GM19467 (cell line): ENCODE measurements at regions not wholly inside any gene's neighbourhood (a gene's known extent, or its start where the extent isn't known, plus 50 kb on each side); places are given as distances from the start of the nearest gene placed in this dataset.

ENCODE experiments used
- ATAC-seq: cut with Tn5 transposase; IDR thresholded peaks from one replicate; pipeline ENCODE4 v1.9.1; 2021; ENCODE audit warnings: mild to moderate bottlenecking, moderate library complexity; ENCODE audit not compliant: unreplicated experiment

- no peak for ATAC-seq
Observed at GRCh38 chr5:124692950-124693349, 53.5 kb downstream of the ZNF608 start.

DNA sequence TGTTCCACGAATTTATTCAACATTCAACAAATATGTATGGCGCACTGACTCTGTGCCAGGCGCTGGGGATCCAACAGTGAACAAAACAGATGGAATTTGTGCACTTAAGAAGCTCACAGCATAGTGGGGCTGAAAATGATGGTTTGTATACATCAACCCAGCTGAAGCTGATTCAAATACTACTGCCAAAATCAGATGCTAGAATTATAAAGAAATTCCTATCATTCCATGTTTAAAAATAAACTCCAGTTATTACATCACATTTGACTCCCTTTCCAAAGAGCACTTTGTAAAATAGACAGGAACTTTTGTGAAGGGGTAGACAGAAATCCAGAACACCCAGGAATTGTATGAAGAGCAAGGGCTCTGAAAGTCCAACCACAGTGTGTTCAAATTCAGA, 54.1 kb downstream of the ZNF608 start:
- ATAC-seq, result no peak

- ATAC-seq, result no peak
Observed at GRCh38 chr5:124689653-124690052, 56.8 kb downstream of the ZNF608 start.

- no peak for ATAC-seq
Observed at GRCh38 chr5:124686239-124687004, 60.0 kb downstream of the ZNF608 start.

GRCh38 chr5:124685404-124685930, 61.0 kb downstream of the ZNF608 start:
- ATAC-seq, result no peak

GRCh38 chr5:124683917-124684555, 62.4 kb downstream of the ZNF608 start:
- no peak for ATAC-seq

GRCh38 chr5:124679578-124680199, 66.8 kb downstream of the ZNF608 start:
- ATAC-seq, result no peak

- ATAC-seq, result no peak
Observed at GRCh38 chr5:124678922-124679519, 67.4 kb downstream of the ZNF608 start.

DNA sequence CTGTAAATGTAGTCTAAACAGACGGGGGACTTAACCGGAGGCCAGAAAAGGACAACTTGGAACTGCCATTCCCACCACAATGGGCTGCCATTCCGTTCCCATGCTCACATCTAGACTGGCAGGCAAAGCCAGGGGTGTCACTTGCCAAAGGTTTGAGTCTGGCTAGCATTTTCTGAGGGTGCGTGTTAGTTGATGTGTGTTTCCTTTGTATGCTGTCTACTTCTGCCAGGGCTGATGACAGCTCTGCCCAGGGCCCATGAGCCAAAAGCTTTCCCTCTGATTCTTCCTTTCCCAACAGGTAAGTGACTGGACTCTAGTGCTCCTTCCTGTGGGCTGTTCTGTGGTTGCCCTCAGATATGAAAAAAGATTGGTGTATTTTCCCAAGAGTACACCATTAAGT, 68.0 kb downstream of the ZNF608 start:
- ATAC-seq, result no peak

DNA sequence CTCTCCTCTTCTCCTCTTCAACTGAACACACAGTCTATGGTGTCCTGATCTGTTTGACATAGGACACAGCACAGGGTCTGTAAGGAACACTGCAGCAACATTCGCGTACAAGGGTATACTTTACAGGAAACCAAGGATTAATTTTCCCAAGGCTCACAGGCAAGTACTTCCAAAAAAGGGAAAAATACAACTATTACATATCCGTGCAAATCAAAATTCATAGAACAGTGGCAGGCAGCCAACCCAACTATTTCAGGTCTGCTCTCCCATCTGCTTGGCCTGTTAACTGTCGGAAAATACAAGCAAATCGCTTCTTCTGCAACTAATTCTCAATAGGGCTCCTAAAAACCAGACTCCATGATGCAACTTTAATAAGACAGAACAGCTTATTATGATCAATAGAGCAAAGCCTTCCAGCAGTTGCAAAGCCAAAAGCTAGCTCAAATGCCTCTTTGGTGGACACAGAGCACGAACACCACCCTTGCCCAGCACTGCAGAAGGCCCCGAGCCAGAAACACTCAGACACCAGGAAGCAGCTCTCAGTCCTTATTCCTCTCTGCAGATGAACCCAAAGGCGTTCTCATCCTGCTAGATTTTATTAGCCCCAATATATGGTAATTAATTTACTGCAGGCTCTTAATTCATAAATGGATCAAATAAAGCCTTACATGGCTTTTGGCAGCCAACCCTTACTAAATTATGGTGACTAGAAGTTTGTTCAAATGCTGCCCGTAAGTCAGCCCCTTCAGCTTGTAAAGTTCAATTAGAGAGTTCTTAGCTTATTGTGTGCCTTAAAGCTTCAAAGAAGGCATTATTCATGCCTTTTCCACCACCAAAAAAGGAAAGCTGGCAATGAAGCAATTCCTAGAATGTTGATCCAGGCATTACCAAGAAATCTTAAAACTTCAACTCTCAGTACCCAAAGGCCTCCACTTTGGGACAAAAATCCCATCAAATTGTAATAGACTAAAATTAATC, 68.8 kb downstream of the ZNF608 start:
- ATAC-seq, result no peak

GRCh38 chr5:124675931-124676846, 70.2 kb downstream of the ZNF608 start:
- ATAC-seq, result no peak

DNA sequence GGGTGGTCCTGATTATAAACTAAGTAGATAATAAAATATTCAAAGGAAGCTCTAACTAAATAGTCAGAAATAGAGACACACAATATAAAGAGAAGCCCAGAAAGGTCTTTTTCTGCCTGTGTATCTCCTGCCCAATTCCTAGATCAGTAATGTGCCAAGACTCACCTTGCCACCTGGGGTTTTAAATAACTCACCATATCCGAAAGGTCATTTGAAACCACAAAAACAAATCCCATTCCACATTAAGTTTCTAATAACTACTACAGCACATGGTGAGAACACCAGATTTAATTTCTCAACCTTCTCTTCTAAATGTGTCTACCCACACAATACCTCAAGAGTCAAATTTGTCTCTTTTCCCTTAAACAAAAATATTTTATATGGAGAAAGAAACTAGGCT, 75.2 kb downstream of the ZNF608 start:
- no peak for ATAC-seq

- no peak for ATAC-seq
Observed at GRCh38 chr5:124670722-124671184, 75.7 kb downstream of the ZNF608 start.

GRCh38 chr5:124669956-124670721, 76.3 kb downstream of the ZNF608 start:
- no peak for ATAC-seq

DNA sequence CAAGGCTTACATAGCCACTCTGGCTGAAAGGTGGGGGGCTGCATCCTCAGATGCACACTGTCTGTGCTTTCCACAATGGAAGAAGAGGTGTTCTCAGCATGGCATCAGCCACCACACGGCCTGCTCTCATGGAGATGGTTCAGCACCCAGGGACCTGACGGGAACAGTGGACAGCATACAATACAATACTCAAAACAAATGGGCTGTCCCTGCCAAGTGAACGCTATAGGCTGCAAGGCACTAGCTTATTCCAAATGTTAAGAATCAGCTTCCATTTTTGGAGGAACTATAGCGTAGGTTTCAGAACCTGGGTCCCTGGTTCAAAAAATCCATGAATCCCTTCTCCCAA, 77.2 kb downstream of the ZNF608 start:
- ATAC-seq, result no peak

- ATAC-seq, result no peak
Observed at GRCh38 chr5:124668353-124669299, 77.8 kb downstream of the ZNF608 start.

DNA sequence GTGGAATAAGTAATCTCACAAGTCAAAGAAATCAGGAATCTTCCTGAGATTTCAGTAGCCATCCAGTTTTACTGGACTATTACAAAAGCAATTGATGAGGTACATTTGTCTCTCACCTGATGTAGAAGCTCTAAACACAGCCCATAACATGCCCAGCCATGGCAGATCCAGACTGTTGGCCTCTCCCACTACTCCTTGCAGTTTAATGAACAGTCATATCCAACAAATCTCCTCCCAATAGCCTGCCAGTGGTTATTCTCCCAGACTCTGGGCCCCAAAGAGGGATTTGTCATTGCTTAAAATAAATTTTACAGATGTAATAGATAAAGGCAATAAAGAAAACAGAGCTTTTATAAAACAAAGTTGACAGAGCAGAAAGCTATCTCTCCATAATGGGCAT, 80.8 kb downstream of the ZNF608 start:
- ATAC-seq, result no peak
